ENCODE measurements at regions not wholly inside any gene's neighbourhood (a gene's known extent, or its start where the extent isn't known, plus 50 kb on each side); places are given as distances from the start of the nearest gene placed in this dataset.

GRCh38 chr11:131109257-131109656 is 193.0 kb upstream of the SNX19 start:
- TF ChIP-seq POLR2A (IDR thresholded peaks at IDR 0.05) (no peak), CTCF (IDR thresholded peaks at IDR 0.05) (no peak)
